ENCODE measurements at regions not wholly inside any gene's neighbourhood (a gene's known extent, or its start where the extent isn't known, plus 50 kb on each side); places are given as distances from the start of the nearest gene placed in this dataset.

- Histone ChIP-seq H3K27ac (ENCODE audit: insufficient read depth, low read length) (no peak overlapping the region), H4K20me1 (ENCODE audit: control insufficient read depth, extremely low read depth, insufficient read depth, low read length) (no peaks in the 10 kb centered on the region), H3K36me3 (ENCODE audit: control insufficient read depth, insufficient read depth, low read length) (no peaks in the 10 kb centered on the region), H3K79me2 (ENCODE audit: control insufficient read depth, insufficient read depth, low read length) (no peaks in the 10 kb centered on the region), H3K4me2 (ENCODE audit: extremely low read depth, insufficient read depth, low read length) (no peak overlapping the region), H3K9me3 (ENCODE audit: control insufficient read depth, insufficient read depth, low read depth, low read length) (no peaks in the 10 kb centered on the region), H3K27me3 (ENCODE audit: control insufficient read depth, insufficient read depth, low read length) (no peaks in the 10 kb centered on the region), H3K4me1 (ENCODE audit: control insufficient read depth, extremely low read depth, insufficient read depth, low read length) (no peaks in the 10 kb centered on the region), H3K9ac (ENCODE audit: insufficient read depth, low read length) (no peak overlapping the region), H2AFZ (ENCODE audit: low read length) (no peak overlapping the region), H3K4me3 (replicated peaks in 1 of 4; ENCODE audit: control extremely low read depth in 1 of 4, insufficient read depth in 1 of 4, low read depth in 3 of 4, low read length in 4 of 4) (no peak overlapping the region)
- TF ChIP-seq CTCF (conservative IDR thresholded peaks at IDR 0.05 in 1 of 2, IDR thresholded peaks at IDR 0.05 in 1 of 2; ENCODE audit: low read depth in 1 of 2, low read length in 2 of 2): peak; percentile 6 to 47
- no peak for TF ChIP-seq EZH2 (IDR thresholded peaks at IDR 0.05; ENCODE audit: low read length, missing control alignments)
- peak; percentile 6 to 10 for DNase-seq (ENCODE audit: low read depth in 2 of 2)
Measured at GRCh38 chr11:104343578-104343977, 179.6 kb upstream of the PDGFD start.

DNA sequence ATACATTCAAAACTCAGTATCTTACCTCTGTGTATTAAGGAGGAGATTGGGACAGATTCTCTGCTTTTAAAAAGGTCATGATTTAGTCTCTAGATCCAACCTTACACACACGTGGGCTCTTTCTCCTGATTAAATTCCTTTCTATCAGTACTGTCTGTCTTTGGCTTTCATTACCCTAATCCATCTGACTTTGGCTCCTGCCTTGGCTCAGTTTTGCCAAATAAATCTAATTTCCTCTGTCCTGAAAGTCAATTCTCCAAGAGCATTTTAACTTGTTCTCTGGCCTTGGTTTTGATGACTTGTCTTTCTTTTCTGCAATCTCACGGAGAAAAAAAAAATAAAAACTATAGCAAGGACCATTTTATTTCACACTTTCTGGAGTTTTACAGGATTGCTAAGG is 176.6 kb upstream of the PDGFD start:
- TF ChIP-seq EZH2 (IDR thresholded peaks at IDR 0.05; ENCODE audit: low read length, missing control alignments): no peak
- no peak for TF ChIP-seq CTCF (conservative IDR thresholded peaks at IDR 0.05 in 1 of 2, IDR thresholded peaks at IDR 0.05 in 1 of 2; ENCODE audit: low read depth in 1 of 2, low read length in 2 of 2)
- Histone ChIP-seq H3K4me2 (ENCODE audit: extremely low read depth, insufficient read depth, low read length) (no peak overlapping the region), H4K20me1 (ENCODE audit: control insufficient read depth, extremely low read depth, insufficient read depth, low read length) (no peaks in the 10 kb centered on the region)

DNA sequence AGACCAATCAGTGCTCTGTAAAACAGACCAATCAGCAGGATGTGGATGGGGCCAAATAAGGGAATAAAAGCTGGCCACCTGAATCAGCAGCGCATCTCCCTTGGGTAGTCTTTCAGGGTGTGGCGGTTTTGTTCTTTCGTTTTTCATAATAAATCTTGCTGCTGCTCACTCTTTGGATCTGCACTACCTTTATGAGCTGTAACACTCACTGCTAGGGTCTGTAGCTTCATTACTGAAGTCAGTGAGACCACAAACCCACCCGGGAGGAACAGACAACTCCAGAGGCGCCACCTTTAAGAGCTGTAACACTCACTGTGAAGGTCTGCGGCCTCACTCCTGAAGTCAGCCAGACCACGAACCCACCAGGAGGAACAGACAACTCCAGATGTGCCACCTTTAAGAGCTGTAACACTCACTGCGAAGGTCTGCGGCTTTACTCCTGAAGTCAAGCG is 175.5 kb upstream of the PDGFD start:
- Histone ChIP-seq H2AFZ (ENCODE audit: low read length) (no peak overlapping the region), H3K4me1 (ENCODE audit: control insufficient read depth, extremely low read depth, insufficient read depth, low read length) (no peaks in the 10 kb centered on the region), H3K4me3 (replicated peaks in 1 of 4; ENCODE audit: control extremely low read depth in 1 of 4, insufficient read depth in 1 of 4, low read depth in 3 of 4, low read length in 4 of 4) (no peak overlapping the region), H3K4me2 (ENCODE audit: extremely low read depth, insufficient read depth, low read length) (no peak overlapping the region), H4K20me1 (ENCODE audit: control insufficient read depth, extremely low read depth, insufficient read depth, low read length) (no peaks in the 10 kb centered on the region), H3K27ac (ENCODE audit: insufficient read depth, low read length) (no peak overlapping the region), H3K79me2 (ENCODE audit: control insufficient read depth, insufficient read depth, low read length) (no peaks in the 10 kb centered on the region), H3K36me3 (ENCODE audit: control insufficient read depth, insufficient read depth, low read length) (no peaks in the 10 kb centered on the region), H3K27me3 (ENCODE audit: control insufficient read depth, insufficient read depth, low read length) (no peaks in the 10 kb centered on the region), H3K9me3 (ENCODE audit: control insufficient read depth, insufficient read depth, low read depth, low read length) (no peaks in the 10 kb centered on the region), H3K9ac (ENCODE audit: insufficient read depth, low read length) (no peak overlapping the region)
- DNase-seq (ENCODE audit: low read depth in 2 of 2): no peak
- TF ChIP-seq CTCF (conservative IDR thresholded peaks at IDR 0.05 in 1 of 2, IDR thresholded peaks at IDR 0.05 in 1 of 2; ENCODE audit: low read depth in 1 of 2, low read length in 2 of 2) (no peak), EZH2 (IDR thresholded peaks at IDR 0.05; ENCODE audit: low read length, missing control alignments) (no peak)

More for the DNA sequence above, 176.6 kb upstream of the PDGFD start:
- Histone ChIP-seq H3K4me1 (ENCODE audit: control insufficient read depth, extremely low read depth, insufficient read depth, low read length) (no peaks in the 10 kb centered on the region), H3K27ac (ENCODE audit: insufficient read depth, low read length) (no peak overlapping the region), H3K4me3 (replicated peaks in 1 of 4; ENCODE audit: control extremely low read depth in 1 of 4, insufficient read depth in 1 of 4, low read depth in 3 of 4, low read length in 4 of 4) (no peak overlapping the region), H3K9ac (ENCODE audit: insufficient read depth, low read length) (no peak overlapping the region), H3K36me3 (ENCODE audit: control insufficient read depth, insufficient read depth, low read length) (no peaks in the 10 kb centered on the region), H3K9me3 (ENCODE audit: control insufficient read depth, insufficient read depth, low read depth, low read length) (no peaks in the 10 kb centered on the region), H3K27me3 (ENCODE audit: control insufficient read depth, insufficient read depth, low read length) (no peaks in the 10 kb centered on the region), H2AFZ (ENCODE audit: low read length) (no peak overlapping the region), H3K79me2 (ENCODE audit: control insufficient read depth, insufficient read depth, low read length) (no peaks in the 10 kb centered on the region)
- no peak for DNase-seq (ENCODE audit: low read depth in 2 of 2)
